K562 (cell line): ENCODE measurements at regions not wholly inside any gene's neighbourhood (a gene's known extent, or its start where the extent isn't known, plus 50 kb on each side); places are given as distances from the start of the nearest gene placed in this dataset.

Experiments
- ATAC-seq: fragments of 200-7000 bp; cut with Tn5 transposase; 3 replicates; pipeline ENCODE4 v1.9.1; 2020; ENCODE audit warnings: moderate library complexity
- BruUV-seq: library from RNA; stranded (reverse); fragments of 400-500 nt; replicated peaks from 2 replicates; lab custom pipeline; 2021; lab: Mats Ljungman, UMichigan
- CTCF ChIA-PET: fragments of 300-600 bp; formaldehyde crosslinking; extraction: SDS; loops from one replicate; lab custom pipeline; 2021; ENCODE audit warnings: low intra/inter-chr PET ratio; lab: Yijun Ruan, JAX
- POLR2A ChIA-PET: fragments of 300-600, 350-650 bp; sonication (Branson Sonifier 250); formaldehyde crosslinking; extraction: SDS; loops from one replicate; lab custom pipeline; 2021; ENCODE audit warnings: antibody characterized with exemption, inconsistent platforms; lab: Yijun Ruan, JAX
- DNase-seq, 4 experiments: peaks; one replicate each; pipeline versions ENCODE4 v3.0.0 to v3.0.0-alpha.2; 2011 to 2018; ENCODE audit warnings: low spot score in 3 of 4, mixed read lengths in 3 of 4; ENCODE audit errors: extremely low read depth in 1 of 4
- FAIRE-seq: peaks from 2 replicates; lab custom pipeline; 2011; peaks lifted over from hg19 to GRCh38; lab: Jason Lieb, UNC
- H2AFZ ChIP-seq: 2 replicates; pipeline ENCODE4 v1.6.0; 2011; ENCODE audit warnings: low read depth, low read length, control low read depth, inconsistent platforms
- H3K27ac ChIP-seq: fragments of 200-600 bp; 3 replicates; pipeline ENCODE4 v1.8.0; 2011; ENCODE audit warnings: low read depth, mild to moderate bottlenecking, control low read depth, inconsistent platforms, low read length, moderate library complexity, mixed read lengths; ENCODE audit errors: extremely low read depth
- H3K27me3 ChIP-seq, 2 experiments: fragments of 300-600 bp in 1 of 2; 2 replicates in 1 of 2; 3 replicates in 1 of 2; pipeline versions ENCODE4 v1.6.0 to v1.8.0; 2011; ENCODE audit warnings: inconsistent platforms in 2 of 2, low read length in 2 of 2, mild to moderate bottlenecking in 1 of 2, mixed read lengths in 1 of 2, moderate library complexity in 1 of 2; ENCODE audit not compliant: control insufficient read depth in 2 of 2, insufficient read depth in 2 of 2
- H3K36me3 ChIP-seq: fragments of 300-600 bp; 3 replicates; pipeline ENCODE4 v1.8.0; 2011; ENCODE audit warnings: mild to moderate bottlenecking, low read length, inconsistent platforms; ENCODE audit not compliant: control insufficient read depth, insufficient read depth
- H3K4me1 ChIP-seq, 2 experiments: fragments of 200-600 bp in 1 of 2; replicated peaks in 1 of 2; 2 replicates in 1 of 2; 3 replicates in 1 of 2; pipeline versions ENCODE4 v1.5.1 to v1.8.0; 2011; ENCODE audit warnings: inconsistent platforms in 2 of 2, low read length in 2 of 2, mild to moderate bottlenecking in 1 of 2, mixed read lengths in 1 of 2, moderate library complexity in 1 of 2; ENCODE audit not compliant: control insufficient read depth in 2 of 2, insufficient read depth in 2 of 2
- H3K4me2 ChIP-seq: 2 replicates; pipeline ENCODE4 v1.6.1; 2011; ENCODE audit warnings: low read length, control low read depth, inconsistent platforms, mixed read lengths; ENCODE audit not compliant: insufficient read depth
- H3K4me3 ChIP-seq: fragments of 200-600 bp; sonication (generic), shearing (Covaris generic); 2 replicates; pipeline ENCODE4 v1.5.1; 2016; ENCODE audit warnings: control low read depth, inconsistent platforms
- H3K79me2 ChIP-seq: fragments of 200-600 bp; 3 replicates; pipeline ENCODE4 v1.8.0; 2011; ENCODE audit warnings: low read length, inconsistent platforms; ENCODE audit not compliant: control insufficient read depth, insufficient read depth
- H3K9ac ChIP-seq, 2 experiments: 2 replicates each; pipeline versions ENCODE4 v1.6.0 to v1.6.1; 2011; ENCODE audit warnings: low read depth in 2 of 2, low read length in 2 of 2, control low read depth in 1 of 2, inconsistent platforms in 1 of 2, mild to moderate bottlenecking in 1 of 2, mixed read lengths in 1 of 2; ENCODE audit not compliant: insufficient read depth in 1 of 2
- H3K9me1 ChIP-seq: one replicate; pipeline ENCODE4 v1.6.0; 2011; ENCODE audit warnings: inconsistent platforms, mild to moderate bottlenecking, low read length, moderate library complexity; ENCODE audit not compliant: control insufficient read depth, insufficient read depth
- H3K9me3 ChIP-seq: replicated peaks from 2 replicates; pipeline ENCODE4 v1.5.1; 2011; ENCODE audit warnings: low read depth, low read length, inconsistent platforms; ENCODE audit not compliant: control insufficient read depth, insufficient read depth
- H4K20me1 ChIP-seq: replicated peaks from 2 replicates; pipeline ENCODE4 v1.6.1; 2011; ENCODE audit warnings: low read length, inconsistent platforms, mixed read lengths; ENCODE audit not compliant: control insufficient read depth, insufficient read depth
- DMBX1 ChIP-seq: fragments of 250-450 bp; sonication (Bioruptor Pico); IDR thresholded peaks from 2 replicates; pipeline ENCODE4 v1.8.0; 2022; ENCODE audit warnings: inconsistent platforms, mild to moderate bottlenecking, moderate library complexity, borderline replicate concordance
- HIVEP1 ChIP-seq: fragments of 250-450 bp; sonication (Bioruptor Pico); IDR thresholded peaks from 2 replicates; pipeline ENCODE4 v1.4.0; 2020; ENCODE audit warnings: mild to moderate bottlenecking
- KAT7 ChIP-seq: sonication (generic); formaldehyde crosslinking; IDR thresholded peaks from 2 replicates; pipeline ENCODE4 v1.8.0; 2022; ENCODE audit warnings: missing genetic modification reagents, mild to moderate bottlenecking, borderline replicate concordance
- NBN ChIP-seq: fragments of 450-650 bp; IDR thresholded peaks from 2 replicates; pipeline ENCODE4 v1.6.1; 2016; ENCODE audit warnings: low read depth, mild to moderate bottlenecking
- NCOA6 ChIP-seq: fragments of 450-650 bp; IDR thresholded peaks from 2 replicates; pipeline ENCODE4 v1.6.1; 2017; ENCODE audit warnings: mild to moderate bottlenecking
- NR1H2 ChIP-seq: sonication (generic); formaldehyde crosslinking; IDR thresholded peaks from 2 replicates; pipeline ENCODE4 v1.4.0; 2020; ENCODE audit warnings: mild to moderate bottlenecking, missing genetic modification reagents
- RBM17 ChIP-seq: fragments of 200-400 bp; formaldehyde crosslinking; IDR thresholded peaks from 2 replicates; pipeline ENCODE4 v1.6.1; 2017; ENCODE audit warnings: low read depth, mild to moderate bottlenecking, low read length, borderline replicate concordance
- SIX5 ChIP-seq, 2 experiments: IDR thresholded peaks; 2 replicates each; pipeline ENCODE4 v1.6.1; 2011; ENCODE audit warnings: low read length in 2 of 2, borderline replicate concordance in 1 of 2, low read depth in 1 of 2, mild to moderate bottlenecking in 1 of 2, moderate library complexity in 1 of 2; ENCODE audit not compliant: insufficient read depth in 1 of 2
- SNRNP70 ChIP-seq: fragments of 200-400 bp; formaldehyde crosslinking; optimal IDR thresholded peaks from 2 replicates; pipeline ENCODE3; 2017; ENCODE audit warnings: low read depth, low read length
- ZBTB8A ChIP-seq: fragments of 450-650 bp; IDR thresholded peaks from 2 replicates; pipeline ENCODE4 v1.6.1; 2018; ENCODE audit warnings: mild to moderate bottlenecking, moderate library complexity; ENCODE audit not compliant: partially characterized antibody
- ZFX ChIP-seq: sonication (generic); formaldehyde crosslinking; IDR thresholded peaks from 2 replicates; pipeline ENCODE4 v1.8.0; 2022; ENCODE audit warnings: mild to moderate bottlenecking, missing genetic modification reagents, moderate library complexity
- ZNF740 ChIP-seq, 3 experiments: fragments of 200-800 bp in 1 of 3; sonication (Bioruptor generic) in 1 of 3; sonication (generic) in 1 of 3; formaldehyde crosslinking in 1 of 3; IDR thresholded peaks; 2 replicates each; pipeline versions ENCODE4 v1.6.1 to v1.8.0; 2016 to 2022; ENCODE audit warnings: mild to moderate bottlenecking in 2 of 3, missing compliant biosample characterization in 2 of 3, missing genetic modification characterization in 2 of 3, missing genetic modification reagents in 1 of 3
- in situ Hi-C: fragments of 300-500 bp; cut with MboI; formaldehyde crosslinking; loops from 4 replicates; pipeline ENCODE4 v1.15.0; 2018; ENCODE audit warnings: inconsistent platforms, mixed read lengths
- intact Hi-C: fragments of 100-400 bp; cut with micrococcal nuclease; formaldehyde crosslinking; loops from 2 replicates; pipeline ENCODE4 v1.14.2; 2022
- TF ChIP-seq, protein P1 (sequence below): fragments of 450-650 bp; IDR thresholded peaks from 2 replicates; pipeline ENCODE4 v1.6.1; 2016; ENCODE audit warnings: antibody characterized with exemption
- TF ChIP-seq, protein P2 (sequence below): fragments of 450-650 bp; formaldehyde crosslinking; IDR thresholded peaks from 2 replicates; pipeline ENCODE4 v1.4.0; 2020; ENCODE audit warnings: mild to moderate bottlenecking, mixed read lengths

- no peak for TF ChIP-seq ZNF740 (CRISPR knock-in tag; IDR thresholded peaks at IDR 0.05)
- TF ChIP-seq ZNF740 (tag; IDR thresholded peaks at IDR 0.05) = no peak
- no peak for TF ChIP-seq ZFX
- TF ChIP-seq KAT7 (CRISPR knock-in tag) = no peak
- TF ChIP-seq DMBX1 (CRISPR knock-in tag) = no peak
Observed at GRCh38 chr11:127890030-127890615, 697.2 kb downstream of the ETS1 start (continued).

DNA sequence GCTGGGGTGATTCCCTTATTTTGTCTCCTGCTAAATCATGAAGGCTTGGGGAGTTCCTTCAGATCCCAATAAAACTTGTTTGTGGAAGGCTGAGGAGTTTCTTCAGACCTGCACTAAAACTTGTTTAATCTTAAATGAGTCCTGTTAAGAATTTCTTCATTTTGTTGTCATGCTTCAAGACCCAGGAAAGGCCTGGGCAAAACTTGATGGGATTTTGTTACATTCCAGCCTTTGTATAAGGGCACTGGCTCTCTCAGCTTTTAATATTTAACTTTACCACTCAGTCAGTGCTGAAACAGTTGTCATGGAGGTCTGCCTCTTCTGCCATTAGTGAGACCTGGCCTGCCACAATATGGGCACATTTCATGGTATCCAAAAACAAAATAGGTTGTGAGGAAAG lies 699.0 kb downstream of the ETS1 start:
- Histone ChIP-seq H3K27me3 (no peaks in the 10 kb centered on the region), H3K4me3 (no peak overlapping the region), H3K4me2 (no peak overlapping the region), H3K27ac (no peak overlapping the region), H3K9ac (no peak overlapping the region), H3K9me1 (no peaks in the 10 kb centered on the region), H3K36me3 (no peaks in the 10 kb centered on the region), H2AFZ (no peak overlapping the region), H3K4me1 (no peaks in the 10 kb centered on the region), H4K20me1 (no peaks in the 10 kb centered on the region), H3K9me3 (no peaks in the 10 kb centered on the region)
- DNase-seq (no peak), ATAC-seq (no peak), FAIRE-seq (no peak)
- intact Hi-C loops = no loop called here
- ChIA-PET POLR2A (no interaction called here), CTCF (no interaction called here)
- BruUV-seq = no TSS peak
- no peak for TF ChIP-seq NR1H2 (CRISPR knock-in tag)
- no peak for TF ChIP-seq NCOA6
- TF ChIP-seq ZBTB8A = no peak
- TF ChIP-seq, protein P1, sequence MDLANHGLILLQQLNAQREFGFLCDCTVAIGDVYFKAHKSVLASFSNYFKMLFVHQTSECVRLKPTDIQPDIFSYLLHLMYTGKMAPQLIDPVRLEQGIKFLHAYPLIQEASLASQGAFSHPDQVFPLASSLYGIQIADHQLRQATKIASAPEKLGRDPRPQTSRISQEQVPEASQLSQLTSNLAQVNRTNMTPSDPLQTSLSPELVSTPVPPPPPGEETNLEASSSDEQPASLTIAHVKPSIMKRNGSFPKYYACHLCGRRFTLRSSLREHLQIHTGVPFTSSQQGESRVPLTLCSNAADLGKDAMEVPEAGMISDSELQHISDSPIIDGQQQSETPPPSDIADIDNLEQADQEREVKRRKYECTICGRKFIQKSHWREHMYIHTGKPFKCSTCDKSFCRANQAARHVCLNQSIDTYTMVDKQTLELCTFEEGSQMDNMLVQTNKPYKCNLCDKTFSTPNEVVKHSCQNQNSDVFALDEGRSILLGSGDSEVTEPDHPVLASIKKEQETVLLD = no peak
- TF ChIP-seq HIVEP1 (CRISPR knock-in tag) = no peak
- no peak for TF ChIP-seq NBN
- TF ChIP-seq, protein P2, sequence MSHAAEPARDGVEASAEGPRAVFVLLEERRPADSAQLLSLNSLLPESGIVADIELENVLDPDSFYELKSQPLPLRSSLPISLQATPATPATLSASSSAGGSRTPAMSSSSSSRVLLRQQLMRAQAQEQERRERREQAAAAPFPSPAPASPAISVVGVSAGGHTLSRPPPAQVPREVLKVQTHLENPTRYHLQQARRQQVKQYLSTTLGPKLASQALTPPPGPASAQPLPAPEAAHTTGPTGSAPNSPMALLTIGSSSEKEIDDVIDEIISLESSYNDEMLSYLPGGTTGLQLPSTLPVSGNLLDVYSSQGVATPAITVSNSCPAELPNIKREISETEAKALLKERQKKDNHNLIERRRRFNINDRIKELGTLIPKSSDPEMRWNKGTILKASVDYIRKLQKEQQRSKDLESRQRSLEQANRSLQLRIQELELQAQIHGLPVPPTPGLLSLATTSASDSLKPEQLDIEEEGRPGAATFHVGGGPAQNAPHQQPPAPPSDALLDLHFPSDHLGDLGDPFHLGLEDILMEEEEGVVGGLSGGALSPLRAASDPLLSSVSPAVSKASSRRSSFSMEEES (CRISPR knock-in tag) = no peak
- no peak for TF ChIP-seq SNRNP70
- TF ChIP-seq SIX5 (IDR thresholded peaks at IDR 0.05; ENCODE audit: borderline replicate concordance in 1 of 2, insufficient read depth in 1 of 2, low read depth in 1 of 2, low read length in 2 of 2) = no peak
- no peak for TF ChIP-seq RBM17
- TF ChIP-seq, all 486 proteins: peak for 0
- no peaks in the 10 kb centered on the region for H3K79me2 ChIP-seq
- in situ Hi-C loops = no loop called here
